CD4-positive, alpha-beta T cell (primary cell): ENCODE measurements at regions not wholly inside any gene's neighbourhood (a gene's known extent, or its start where the extent isn't known, plus 50 kb on each side); places are given as distances from the start of the nearest gene placed in this dataset.

ENCODE experiments used
- ATAC-seq: fragments of 200-7000 bp; cut with Tn5 transposase; one replicate; pipeline ENCODE4 v1.10.0; 2022; ENCODE audit warnings: mild to moderate bottlenecking; ENCODE audit not compliant: poor library complexity
- CTCF ChIA-PET: fragments of 350-600 bp; sonication (Branson Sonifier 250); formaldehyde crosslinking; loops from one replicate; lab custom pipeline; 2021; ENCODE audit warnings: antibody characterized with exemption, inconsistent platforms; lab: Charles Lee
- POLR2A ChIA-PET: fragments of 350-600 bp; sonication (Branson Sonifier 250); formaldehyde crosslinking; loops from one replicate; lab custom pipeline; 2021; ENCODE audit warnings: antibody characterized with exemption, inconsistent platforms; lab: Charles Lee
- DNase-seq, 14 experiments: peaks; one replicate each; pipeline ENCODE4 v3.0.0-alpha.2; 2013 to 2020; ENCODE audit warnings: mixed read lengths in 2 of 14
- H3K27ac ChIP-seq, 2 donors: one replicate each; pipeline versions ENCODE4 v1.5.1 to v1.7.0; 2013; ENCODE audit warnings: low read length in 2 of 2, low read depth in 1 of 2, mild to moderate bottlenecking in 1 of 2
- H3K27me3 ChIP-seq, 2 experiments: 1 replicate in 1 of 2; 2 replicates in 1 of 2; pipeline versions ENCODE4 v1.6.1 to v1.7.0; 2013; ENCODE audit warnings: low read length in 2 of 2, control low read depth in 1 of 2, mild to moderate bottlenecking in 1 of 2, moderate library complexity in 1 of 2; ENCODE audit not compliant: insufficient read depth in 2 of 2, control insufficient read depth in 1 of 2
- H3K36me3 ChIP-seq: one replicate; pipeline ENCODE4 v1.6.1; 2013; ENCODE audit warnings: low read length, control low read depth; ENCODE audit not compliant: insufficient read depth
- H3K4me1 ChIP-seq: one replicate; pipeline ENCODE4 v1.6.1; 2013; ENCODE audit warnings: low read length, control low read depth; ENCODE audit not compliant: insufficient read depth
- H3K4me3 ChIP-seq: one replicate; pipeline ENCODE4 v1.5.1; 2013; ENCODE audit warnings: mild to moderate bottlenecking, low read length, moderate library complexity
- H3K9me3 ChIP-seq, 2 experiments: 1 replicate in 1 of 2; 2 replicates in 1 of 2; pipeline versions ENCODE4 v1.6.1 to v1.7.0; 2013; ENCODE audit warnings: low read length in 2 of 2, mild to moderate bottlenecking in 2 of 2, control low read depth in 1 of 2, moderate library complexity in 1 of 2; ENCODE audit not compliant: control insufficient read depth in 1 of 2, insufficient read depth in 1 of 2
- H3K27ac Mint-ChIP-seq: one replicate; pipeline ENCODE4 v1.8.0; 2020; ENCODE audit warnings: mixed read lengths
- H3K27me3 Mint-ChIP-seq: one replicate; pipeline ENCODE4 v1.8.0; 2021; ENCODE audit warnings: mixed read lengths
- H3K36me3 Mint-ChIP-seq: one replicate; pipeline ENCODE4 v1.8.0; 2021; ENCODE audit warnings: low read depth, mixed read lengths
- H3K4me1 Mint-ChIP-seq: one replicate; pipeline ENCODE4 v1.8.0; 2021; ENCODE audit warnings: low read depth, mixed read lengths
- H3K4me3 Mint-ChIP-seq: one replicate; pipeline ENCODE4 v1.8.0; 2020; ENCODE audit warnings: mild to moderate bottlenecking, mixed read lengths
- H3K9me3 Mint-ChIP-seq: one replicate; pipeline ENCODE4 v1.8.0; 2020; ENCODE audit warnings: mixed read lengths
- intact Hi-C, 2 experiments: fragments of 100-400 bp; cut with DNase I in 1 of 2; cut with micrococcal nuclease in 1 of 2; formaldehyde crosslinking; loops; one replicate each; pipeline versions ENCODE4 v1.15.1 to v1.9.0; 2023 to 2025; cut with DNase I, micrococcal nuclease
- TF ChIP-seq, protein P1 (sequence below): fragments of 200-600 bp; IDR thresholded peaks from one replicate; pipeline ENCODE4 v1.8.0; 2022; ENCODE audit warnings: antibody characterized with exemption, mild to moderate bottlenecking

DNA sequence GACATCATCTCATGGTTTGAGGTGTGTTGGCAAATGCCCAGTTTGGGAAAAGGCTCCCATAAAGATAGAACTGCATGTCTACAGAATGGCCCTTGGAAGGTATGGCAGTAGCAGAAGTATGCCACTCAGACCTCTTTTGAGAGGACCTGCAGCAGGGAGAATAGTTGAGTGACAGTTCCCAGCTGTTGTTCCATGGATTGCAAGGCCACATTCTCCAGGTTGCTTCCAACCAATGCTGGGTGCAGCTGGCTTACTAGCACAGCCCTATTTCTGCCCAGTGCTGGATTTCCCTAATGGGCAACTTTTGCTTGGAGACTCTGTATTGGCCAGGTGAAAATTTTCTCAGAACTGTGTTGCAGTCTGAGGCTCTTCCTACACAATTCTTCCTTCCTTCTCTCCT is 266.2 kb downstream of the UTP18 start:
- ATAC-seq (no peak), DNase-seq (no peak)
- Histone ChIP-seq H3K4me3 (no peak overlapping the region), H3K27me3 (peaks cover 0 to 8% of the 10 kb centered on the region in 2 experiments), H3K27ac (no peak overlapping the region), H3K36me3 (no peaks in the 10 kb centered on the region), H3K4me1 (no peaks in the 10 kb centered on the region), H3K9me3 (no peaks in the 10 kb centered on the region)
- ChIA-PET CTCF (no interaction called here), POLR2A (no interaction called here)
- Mint-ChIP-seq H3K27me3 (peaks cover 11% of the 10 kb centered on the region), H3K9me3 (no peaks in the 10 kb centered on the region), H3K4me3 (no peak overlapping the region), H3K36me3 (no peaks in the 10 kb centered on the region), H3K27ac (no peak overlapping the region), H3K4me1 (no peaks in the 10 kb centered on the region)
- TF ChIP-seq, protein P1, sequence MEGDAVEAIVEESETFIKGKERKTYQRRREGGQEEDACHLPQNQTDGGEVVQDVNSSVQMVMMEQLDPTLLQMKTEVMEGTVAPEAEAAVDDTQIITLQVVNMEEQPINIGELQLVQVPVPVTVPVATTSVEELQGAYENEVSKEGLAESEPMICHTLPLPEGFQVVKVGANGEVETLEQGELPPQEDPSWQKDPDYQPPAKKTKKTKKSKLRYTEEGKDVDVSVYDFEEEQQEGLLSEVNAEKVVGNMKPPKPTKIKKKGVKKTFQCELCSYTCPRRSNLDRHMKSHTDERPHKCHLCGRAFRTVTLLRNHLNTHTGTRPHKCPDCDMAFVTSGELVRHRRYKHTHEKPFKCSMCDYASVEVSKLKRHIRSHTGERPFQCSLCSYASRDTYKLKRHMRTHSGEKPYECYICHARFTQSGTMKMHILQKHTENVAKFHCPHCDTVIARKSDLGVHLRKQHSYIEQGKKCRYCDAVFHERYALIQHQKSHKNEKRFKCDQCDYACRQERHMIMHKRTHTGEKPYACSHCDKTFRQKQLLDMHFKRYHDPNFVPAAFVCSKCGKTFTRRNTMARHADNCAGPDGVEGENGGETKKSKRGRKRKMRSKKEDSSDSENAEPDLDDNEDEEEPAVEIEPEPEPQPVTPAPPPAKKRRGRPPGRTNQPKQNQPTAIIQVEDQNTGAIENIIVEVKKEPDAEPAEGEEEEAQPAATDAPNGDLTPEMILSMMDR, result no peak
- intact Hi-C loops, result no loop called here

DNA sequence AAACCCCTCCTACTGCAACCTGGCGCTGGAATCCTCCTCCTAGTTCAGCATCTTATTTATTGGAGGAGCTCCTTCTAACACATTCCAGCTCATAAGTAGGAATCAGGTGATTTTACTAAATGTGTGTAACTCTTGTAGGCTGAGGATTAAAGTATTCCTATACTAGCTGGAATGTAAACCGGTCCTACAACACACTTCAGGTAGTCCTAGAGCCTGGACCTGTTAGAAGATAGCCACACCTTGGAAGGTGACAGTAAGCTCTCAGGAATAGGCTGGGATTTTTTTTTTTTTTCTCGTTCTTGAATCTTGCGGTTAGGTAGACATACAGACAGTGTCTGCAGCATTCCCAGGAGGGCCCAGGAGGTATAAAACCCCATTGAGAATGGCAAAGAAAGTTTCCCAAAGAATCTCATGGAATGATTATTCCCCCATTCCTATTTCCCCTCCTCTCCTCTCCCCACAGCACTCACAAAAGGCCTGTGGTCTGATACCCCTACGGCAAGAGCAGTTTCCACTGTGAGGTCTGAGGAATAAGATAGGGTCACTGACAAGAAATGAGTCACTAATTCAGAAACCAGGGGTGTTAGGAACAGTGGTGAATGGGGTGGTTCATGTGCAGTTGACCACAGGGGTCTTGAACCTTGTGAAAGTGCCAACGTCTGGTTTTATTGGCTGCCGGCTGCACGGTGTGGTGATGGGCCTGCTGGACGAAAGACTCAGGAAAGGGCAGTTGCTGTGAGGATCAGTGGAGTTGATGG is 267.1 kb downstream of the UTP18 start:
- intact Hi-C loops, result no loop called here
- ChIA-PET CTCF (no interaction called here), POLR2A (no interaction called here)
- no peak for ATAC-seq
- H3K36me3 ChIP-seq, result no peaks in the 10 kb centered on the region
- H3K4me3 Mint-ChIP-seq, result no peak overlapping the region
- H3K27me3 ChIP-seq, result peaks cover 0 to 8% of the 10 kb centered on the region in 2 experiments
- H3K9me3 ChIP-seq, result no peaks in the 10 kb centered on the region
- DNase-seq, result no peak
- no peak overlapping the region for H3K27ac ChIP-seq
- no peaks in the 10 kb centered on the region for H3K9me3 Mint-ChIP-seq
- TF ChIP-seq, protein P1, result no peak
- H3K4me3 ChIP-seq, result no peak overlapping the region
- no peaks in the 10 kb centered on the region for H3K4me1 ChIP-seq
- no peaks in the 10 kb centered on the region for H3K36me3 Mint-ChIP-seq
- H3K27ac Mint-ChIP-seq, result no peak overlapping the region
- no peaks in the 10 kb centered on the region for H3K4me1 Mint-ChIP-seq
- peaks cover 4% of the 10 kb centered on the region for H3K27me3 Mint-ChIP-seq

DNA sequence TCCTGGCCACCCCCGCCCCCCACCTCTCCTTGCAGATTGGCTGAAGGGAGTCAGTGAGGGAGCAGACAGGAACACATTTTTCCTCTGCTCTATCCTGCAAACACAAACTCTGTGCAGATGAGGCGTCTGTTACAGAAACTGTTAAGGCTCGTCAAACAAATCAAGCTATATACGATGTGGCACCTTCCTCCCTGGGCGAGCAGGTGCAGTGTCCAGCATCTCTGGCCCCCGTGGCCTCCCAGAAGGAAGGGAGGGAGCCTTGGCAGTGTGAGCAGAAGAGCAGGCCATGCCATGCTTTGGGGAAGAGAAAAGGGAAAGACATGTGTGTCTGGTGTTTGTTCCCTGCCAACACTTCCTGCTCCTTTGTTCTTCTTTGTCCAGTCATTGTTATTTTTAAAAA is 267.8 kb downstream of the UTP18 start:
- no peak overlapping the region for H3K27ac ChIP-seq
- H3K9me3 Mint-ChIP-seq, result no peaks in the 10 kb centered on the region
- H3K4me1 Mint-ChIP-seq, result no peaks in the 10 kb centered on the region
- H3K4me1 ChIP-seq, result no peaks in the 10 kb centered on the region
- CTCF ChIA-PET, result no interaction called here
- TF ChIP-seq, protein P1, result no peak
- no peaks in the 10 kb centered on the region for H3K9me3 ChIP-seq
- no peak for ATAC-seq
- peaks cover 0 to 8% of the 10 kb centered on the region in 2 experiments for H3K27me3 ChIP-seq
- intact Hi-C loops, result no loop called here
- H3K27me3 Mint-ChIP-seq, result peaks cover 4% of the 10 kb centered on the region
- no peaks in the 10 kb centered on the region for H3K36me3 ChIP-seq
- H3K4me3 Mint-ChIP-seq, result no peak overlapping the region
- DNase-seq, result no peak
- H3K27ac Mint-ChIP-seq, result no peak overlapping the region
- H3K4me3 ChIP-seq, result no peak overlapping the region
- no peaks in the 10 kb centered on the region for H3K36me3 Mint-ChIP-seq
- POLR2A ChIA-PET, result no interaction called here
